H1 (cell line): ENCODE measurements at regions not wholly inside any gene's neighbourhood (a gene's known extent, or its start where the extent isn't known, plus 50 kb on each side); places are given as distances from the start of the nearest gene placed in this dataset.

Experiments used
- CTCF ChIA-PET: fragments of 300-600 bp; sonication (Branson Sonifier 250); formaldehyde crosslinking; loops from one replicate; lab custom pipeline; 2021; ENCODE audit not compliant: partially characterized antibody; lab: Charles Lee
- POLR2A ChIA-PET: fragments of 300-600 bp; sonication (Branson Sonifier 250); formaldehyde crosslinking; loops from one replicate; lab custom pipeline; 2021; ENCODE audit warnings: inconsistent platforms; ENCODE audit not compliant: partially characterized antibody; lab: Charles Lee
- DNase-seq, 2 experiments: peaks; one replicate each; pipeline versions ENCODE4 v3.0.0 to v3.0.0-alpha.2; 2010 to 2022; ENCODE audit warnings: low spot score in 2 of 2, low read depth in 1 of 2, mixed read lengths in 1 of 2
- FAIRE-seq: peaks from 2 replicates; lab custom pipeline; 2011; peaks lifted over from hg19 to GRCh38; lab: Jason Lieb, UNC
- H2AFZ ChIP-seq: 2 replicates; pipeline ENCODE4 v1.8.1; 2012; ENCODE audit warnings: low read length, inconsistent platforms
- H2AK5ac ChIP-seq: 2 replicates; pipeline ENCODE4 v1.6.1; 2013; ENCODE audit warnings: low read depth, low read length
- H2BK120ac ChIP-seq: replicated peaks from 2 replicates; pipeline ENCODE3; 2013; ENCODE audit warnings: low read depth, low read length, inconsistent platforms
- H2BK12ac ChIP-seq: 2 replicates; pipeline ENCODE4 v1.6.1; 2013; ENCODE audit warnings: low read depth, low read length
- H2BK15ac ChIP-seq: 2 replicates; pipeline ENCODE4 v1.6.1; 2013; ENCODE audit warnings: low read length
- H2BK20ac ChIP-seq: 2 replicates; pipeline ENCODE4 v1.6.1; 2013; ENCODE audit warnings: low read length
- H2BK5ac ChIP-seq: 2 replicates; pipeline ENCODE4 v1.6.1; 2013; ENCODE audit warnings: low read depth, low read length
- H3K14ac ChIP-seq: 2 replicates; pipeline ENCODE4 v1.6.1; 2013; ENCODE audit warnings: inconsistent platforms; ENCODE audit not compliant: insufficient read length
- H3K18ac ChIP-seq: 2 replicates; pipeline ENCODE4 v1.6.1; 2013; ENCODE audit warnings: low read length; ENCODE audit errors: extremely low read depth
- H3K23ac ChIP-seq: 2 replicates; pipeline ENCODE4 v1.6.1; 2013; ENCODE audit warnings: inconsistent platforms; ENCODE audit not compliant: insufficient read length
- H3K23me2 ChIP-seq: 2 replicates; pipeline ENCODE4 v1.6.1; 2013; ENCODE audit warnings: low read depth, low read length
- H3K27ac ChIP-seq: 2 replicates; pipeline ENCODE4 v1.6.1; 2011; ENCODE audit warnings: low read depth, low read length, inconsistent platforms
- H3K27me3 ChIP-seq, 4 experiments: replicated peaks in 1 of 4; 1 replicate in 1 of 4; 2 replicates in 3 of 4; pipeline versions ENCODE4 v1.6.1 to v1.8.1; 2011 to 2013; ENCODE audit warnings: low read length in 3 of 4, mild to moderate bottlenecking in 3 of 4, inconsistent platforms in 2 of 4, mixed read lengths in 2 of 4, moderate library complexity in 1 of 4; ENCODE audit not compliant: control insufficient read depth in 3 of 4, insufficient read depth in 3 of 4; ENCODE audit errors: extremely low read depth in 1 of 4
- H3K36me3 ChIP-seq, 4 experiments: 2 replicates each; pipeline versions ENCODE4 v1.6.1 to v1.8.1; 2011 to 2013; ENCODE audit warnings: mild to moderate bottlenecking in 4 of 4, low read length in 3 of 4, moderate library complexity in 2 of 4, control low read depth in 1 of 4, inconsistent platforms in 1 of 4; ENCODE audit not compliant: insufficient read depth in 4 of 4, control insufficient read depth in 2 of 4
- H3K4ac ChIP-seq: replicated peaks from 2 replicates; pipeline ENCODE3; 2013; ENCODE audit warnings: low read length, low read depth, mixed read lengths, inconsistent platforms; ENCODE audit not compliant: insufficient read length
- H3K4me1 ChIP-seq, 4 experiments: replicated peaks in 1 of 4; 1 replicate in 1 of 4; 2 replicates in 3 of 4; pipeline versions ENCODE4 v1.6.1 to v1.8.1; 2011 to 2013; ENCODE audit warnings: low read length in 3 of 4, inconsistent platforms in 2 of 4, mixed read lengths in 1 of 4; ENCODE audit not compliant: insufficient read depth in 4 of 4, control insufficient read depth in 3 of 4
- H3K4me2 ChIP-seq, 2 experiments: 2 replicates each; pipeline versions ENCODE4 v1.6.1 to v1.8.1; 2011 to 2013; ENCODE audit warnings: low read depth in 2 of 2, low read length in 2 of 2, control low read depth in 1 of 2, inconsistent platforms in 1 of 2, mild to moderate bottlenecking in 1 of 2; ENCODE audit not compliant: insufficient read depth in 1 of 2
- H3K4me3 ChIP-seq, 4 experiments: fragments of 200-600, 300-600 bp in 1 of 4; sonication (generic), shearing (Covaris generic), sonication (Bioruptor Twin) in 1 of 4; 2 replicates each; pipeline versions ENCODE4 v1.5.1 to v1.8.1; 2011 to 2016; ENCODE audit warnings: low read length in 4 of 4, low read depth in 3 of 4, control low read depth in 2 of 4, inconsistent platforms in 2 of 4, mild to moderate bottlenecking in 2 of 4, mixed read lengths in 1 of 4, moderate library complexity in 1 of 4; ENCODE audit not compliant: insufficient read depth in 2 of 4; ENCODE audit errors: extremely low read depth in 1 of 4
- H3K56ac ChIP-seq: replicated peaks from 2 replicates; pipeline ENCODE3; 2013; ENCODE audit warnings: low read depth, mild to moderate bottlenecking, mixed read lengths, low read length, inconsistent platforms; ENCODE audit not compliant: insufficient read length
- H3K79me1 ChIP-seq: 2 replicates; pipeline ENCODE4 v1.6.1; 2013; ENCODE audit warnings: low read depth, low read length, control low read depth
- H3K79me2 ChIP-seq, 2 experiments: 2 replicates each; pipeline versions ENCODE4 v1.6.1 to v1.8.1; 2012 to 2013; ENCODE audit warnings: low read length in 2 of 2, mild to moderate bottlenecking in 2 of 2, inconsistent platforms in 1 of 2; ENCODE audit not compliant: insufficient read depth in 2 of 2, control insufficient read depth in 1 of 2
- H3K9ac ChIP-seq, 4 experiments: replicated peaks in 1 of 4; 1 replicate in 1 of 4; 2 replicates in 3 of 4; pipeline versions ENCODE4 v1.6.1 to v1.8.1; 2011 to 2013; ENCODE audit warnings: low read depth in 3 of 4, low read length in 3 of 4, control low read depth in 2 of 4, mild to moderate bottlenecking in 2 of 4, moderate library complexity in 2 of 4, inconsistent platforms in 1 of 4; ENCODE audit errors: extremely low read depth in 1 of 4
- H3K9me3 ChIP-seq, 2 experiments: 2 replicates each; pipeline versions ENCODE4 v1.6.1 to v1.8.1; 2012 to 2013; ENCODE audit warnings: mild to moderate bottlenecking in 2 of 2, moderate library complexity in 2 of 2, control low read depth in 1 of 2, inconsistent platforms in 1 of 2, low read depth in 1 of 2, low read length in 1 of 2, mixed read lengths in 1 of 2; ENCODE audit not compliant: insufficient read depth in 2 of 2
- H4K20me1 ChIP-seq, 2 experiments: replicated peaks in 1 of 2; 2 replicates each; pipeline versions ENCODE3 to v1.8.1; 2011 to 2013; ENCODE audit warnings: inconsistent platforms in 2 of 2, low read length in 2 of 2, mild to moderate bottlenecking in 1 of 2; ENCODE audit not compliant: insufficient read depth in 2 of 2, control insufficient read depth in 1 of 2
- H4K5ac ChIP-seq: 2 replicates; pipeline ENCODE4 v1.6.1; 2013; ENCODE audit warnings: low read length, low read depth, mixed read lengths, inconsistent platforms; ENCODE audit not compliant: insufficient read length
- H4K8ac ChIP-seq: 2 replicates; pipeline ENCODE4 v1.8.0; 2013; ENCODE audit warnings: mild to moderate bottlenecking, moderate library complexity, low read length, inconsistent platforms; ENCODE audit not compliant: insufficient read depth; ENCODE audit errors: extremely low read depth
- H4K91ac ChIP-seq: replicated peaks from 2 replicates; pipeline ENCODE3; 2013; ENCODE audit warnings: low read length, mixed read lengths, inconsistent platforms; ENCODE audit not compliant: insufficient read length
- BCL11A ChIP-seq, 2 experiments: IDR thresholded peaks; one replicate each; pipeline ENCODE4 v1.6.1; 2011; ENCODE audit warnings: low read depth in 2 of 2, low read length in 2 of 2, mild to moderate bottlenecking in 2 of 2
- CTCF ChIP-seq, 3 experiments: IDR thresholded peaks; 1 replicate in 2 of 3; 2 replicates in 1 of 3; pipeline versions ENCODE4 v1.5.1 to v1.6.1; 2011; ENCODE audit warnings: low read length in 3 of 3, mild to moderate bottlenecking in 3 of 3, inconsistent platforms in 2 of 3, low read depth in 1 of 3, moderate library complexity in 1 of 3; ENCODE audit not compliant: insufficient read depth in 1 of 3; ENCODE audit errors: control extremely low read depth in 1 of 3
- E2F6 ChIP-seq: IDR thresholded peaks from 2 replicates; pipeline ENCODE4 v1.6.1; 2012; ENCODE audit warnings: inconsistent platforms
- EGR1 ChIP-seq: IDR thresholded peaks from 2 replicates; pipeline ENCODE4 v1.6.1; 2011; ENCODE audit warnings: low read depth, low read length, borderline replicate concordance
- HDAC2 ChIP-seq, 2 experiments: fragments of 300-600 bp in 1 of 2; sonication (generic) in 1 of 2; IDR thresholded peaks; 2 replicates each; pipeline ENCODE4 v1.6.1; 2011 to 2012; ENCODE audit warnings: low read depth in 2 of 2, low read length in 2 of 2, mild to moderate bottlenecking in 2 of 2, moderate library complexity in 2 of 2, borderline replicate concordance in 1 of 2, inconsistent platforms in 1 of 2
- KDM1A ChIP-seq: fragments of 200-600, 300-600 bp; sonication (generic); IDR thresholded peaks from 2 replicates; pipeline ENCODE4 v1.7.1; 2016; ENCODE audit warnings: mild to moderate bottlenecking, low read length, borderline replicate concordance
- KDM5A ChIP-seq: fragments of 200-600 bp; IDR thresholded peaks from 2 replicates; pipeline ENCODE4 v1.7.1; 2012; ENCODE audit warnings: mild to moderate bottlenecking, low read length, inconsistent platforms, mixed read lengths
- SIX5 ChIP-seq: IDR thresholded peaks from 2 replicates; pipeline ENCODE4 v1.6.1; 2011; ENCODE audit warnings: mild to moderate bottlenecking, low read depth, low read length
- SP1 ChIP-seq: IDR thresholded peaks from 2 replicates; pipeline ENCODE4 v1.6.1; 2011; ENCODE audit warnings: low read depth, low read length
- WGBS, 2 experiments: shearing (Covaris generic) in 1 of 2; methylation state at CpG; one replicate each; pipeline versions ENCODE4 v1.1.6 to v1.1.7; 2013 to 2015; ENCODE audit warnings: low lambda C conversion rate in 2 of 2, mixed read lengths in 2 of 2, inconsistent platforms in 1 of 2, low coverage in 1 of 2, missing lambda C conversion rate in 1 of 2; ENCODE audit not compliant: insufficient replicate concordance in 2 of 2, insufficient coverage in 1 of 2, insufficient read length in 1 of 2; ENCODE audit errors: extremely low coverage in 1 of 2, missing lambda C conversion rate in 1 of 2; 5-methylcytosine and 5-hydroxymethylcytosine counted together

- FAIRE-seq (no peak), DNase-seq (no peak)
- Histone ChIP-seq H2BK5ac (no peak overlapping the region), H2BK20ac (no peak overlapping the region), H4K20me1 (no peaks in the 10 kb centered on the region), H2AFZ (no peak overlapping the region), H4K8ac (no peak overlapping the region), H3K4ac (no peak overlapping the region), H3K18ac (no peak overlapping the region), H3K4me3 (no peak overlapping the region), H2BK120ac (no peak overlapping the region), H3K9me3 (no peaks in the 10 kb centered on the region), H4K91ac (no peak overlapping the region), H3K27me3 (no peaks in the 10 kb centered on the region), H3K14ac (no peak overlapping the region), H3K79me2 (no peaks in the 10 kb centered on the region), H3K27ac (no peak overlapping the region), H3K36me3 (no peaks in the 10 kb centered on the region), H3K9ac (no peak overlapping the region), H3K79me1 (no peaks in the 10 kb centered on the region)
- ChIA-PET POLR2A (no interaction called here), CTCF (no interaction called here)
- TF ChIP-seq KDM5A (no peak), KDM1A (no peak), EGR1 (no peak), HDAC2 (IDR thresholded peaks at IDR 0.05; ENCODE audit: borderline replicate concordance in 1 of 2, low read depth in 2 of 2, low read length in 2 of 2) (no peak), E2F6 (no peak), CTCF (IDR thresholded peaks at IDR 0.05; ENCODE audit: control extremely low read depth in 1 of 3, insufficient read depth in 1 of 3, low read depth in 1 of 3, low read length in 3 of 3) (no peak), SIX5 (no peak), SP1 (no peak), BCL11A (IDR thresholded peaks at IDR 0.05; ENCODE audit: low read depth in 2 of 2, low read length in 2 of 2) (no peak)
- TF ChIP-seq, all 59 proteins: peak for 0
- H3K4me1 ChIP-seq = no peaks in the 10 kb centered on the region
- H2AK5ac ChIP-seq = no peak overlapping the region
- no peaks in the 10 kb centered on the region for H3K23me2 ChIP-seq
- no peak overlapping the region for H3K4me2 ChIP-seq
- no peak overlapping the region for H2BK15ac ChIP-seq
- H3K56ac ChIP-seq = no peak overlapping the region
- no peak overlapping the region for H4K5ac ChIP-seq
- 97% methylated on average over 4 of the region's 4 CpGs; no CpG with 5 or more reads in 1 of the 2 experiments for WGBS, 2 experiments
- H3K23ac ChIP-seq = no peak overlapping the region
- H2BK12ac ChIP-seq = no peak overlapping the region
These were observed 114.1 kb downstream of the DTWD1 start for GRCh38 chr15:49734831-49735508.
